ENCODE measurements at regions not wholly inside any gene's neighbourhood (a gene's known extent, or its start where the extent isn't known, plus 50 kb on each side); places are given as distances from the start of the nearest gene placed in this dataset.

DNA sequence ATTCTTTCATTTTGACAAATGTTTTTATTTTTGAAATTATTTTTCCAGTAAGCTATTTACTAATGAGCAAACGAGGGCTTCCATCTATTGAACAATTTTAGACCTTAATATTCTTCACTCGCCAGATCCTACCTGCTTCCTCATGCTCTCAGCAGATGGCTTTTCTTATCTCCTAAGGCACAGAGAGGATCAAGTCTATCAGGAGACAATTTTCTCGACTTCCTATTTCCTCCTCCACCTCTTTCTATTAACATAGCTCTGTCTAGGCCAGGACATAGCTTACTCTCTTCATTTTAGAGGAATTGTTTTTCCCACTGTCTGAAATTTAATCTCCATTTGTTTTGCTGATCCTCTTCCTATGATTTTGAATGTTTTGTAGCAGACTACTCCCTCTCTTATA, 87.0 kb upstream of the MAN1A1 start:
- Histone ChIP-seq H2AK9ac (replicated peaks; ENCODE audit: low read depth, low read length, poor library complexity) (no peak overlapping the region), H3K27me3 (ENCODE audit: control insufficient read depth, insufficient read depth, low read length) (no peaks in the 10 kb centered on the region), H2AFZ (replicated peaks; ENCODE audit: low read length, poor library complexity) (no peak overlapping the region), H2AK5ac (ENCODE audit: low read depth, low read length) (no peak overlapping the region), H3K4me1 (ENCODE audit: control insufficient read depth, insufficient read depth, low read length) (no peaks in the 10 kb centered on the region), H3K23ac (ENCODE audit: low read depth, low read length) (no peak overlapping the region), H2BK120ac (ENCODE audit: low read depth, low read length) (no peak overlapping the region), H3K18ac (ENCODE audit: low read depth, low read length) (no peak overlapping the region), H3K4me3 (ENCODE audit: insufficient read depth, low read depth, low read length) (no peak overlapping the region), H4K91ac (ENCODE audit: insufficient read depth, low read depth, low read length) (no peak overlapping the region), H2BK15ac (ENCODE audit: low read depth, low read length) (no peak overlapping the region), H2BK5ac (ENCODE audit: low read depth, low read length, poor library complexity, severe bottlenecking) (no peak overlapping the region), H3K4me2 (ENCODE audit: low read depth, low read length) (no peak overlapping the region), H4K5ac (ENCODE audit: low read depth, low read length) (no peak overlapping the region), H2BK20ac (ENCODE audit: low read depth, low read length) (no peak overlapping the region), H3K56ac (ENCODE audit: extremely low read depth, insufficient read depth, low read length) (no peak overlapping the region), H4K8ac (ENCODE audit: low read depth in 2 of 2, low read length in 2 of 2) (no peak overlapping the region), H3K9ac (ENCODE audit: low read depth, low read length) (no peak overlapping the region), H4K20me1 (ENCODE audit: insufficient read depth, low read length) (no peaks in the 10 kb centered on the region), H3K14ac (replicated peaks; ENCODE audit: low read depth, low read length) (no peak overlapping the region), H3K79me1 (ENCODE audit: low read depth in 1 of 2, low read length in 2 of 2) (no peaks in the 10 kb centered on the region), H3K4ac (ENCODE audit: low read depth, low read length) (no peak overlapping the region), H3K36me3 (ENCODE audit: control insufficient read depth, insufficient read depth, low read length) (no peaks in the 10 kb centered on the region), H3K27ac (ENCODE audit: insufficient read depth, low read length) (no peak overlapping the region), H3K9me3 (ENCODE audit: control insufficient read depth, insufficient read depth, low read length) (no peaks in the 10 kb centered on the region), H3K9me1 (ENCODE audit: insufficient read depth, low read length) (no peaks in the 10 kb centered on the region)
- ATAC-seq (ENCODE audit: low read depth) (no peak), DNase-seq (no peak)
- in situ Hi-C loops (cut with MboI; ENCODE audit: low sequenced_read_pairs) (no loop called here), intact Hi-C loops (cut with micrococcal nuclease) (no loop called here), dilution Hi-C loops (cut with HindIII; ENCODE audit: low sequenced_read_pairs, unreplicated experiment) (no loop called here)
- POLR2A ChIA-PET (ENCODE audit: unreplicated experiment) = no interaction called here
- WGBS, 2 experiments (ENCODE audit: extremely low coverage in 2 of 2, insufficient read length in 1 of 2) = no CpG with 5 or more reads among the region's 3 CpGs
- CTCF ChIA-PET = no interaction called here
- TF ChIP-seq BHLHE40 (IDR thresholded peaks at IDR 0.05; ENCODE audit: low read depth, low read length) = no peak
- TF ChIP-seq CHD1 (IDR thresholded peaks at IDR 0.05; ENCODE audit: low read depth, low read length) = no peak
- TF ChIP-seq, protein P1, sequence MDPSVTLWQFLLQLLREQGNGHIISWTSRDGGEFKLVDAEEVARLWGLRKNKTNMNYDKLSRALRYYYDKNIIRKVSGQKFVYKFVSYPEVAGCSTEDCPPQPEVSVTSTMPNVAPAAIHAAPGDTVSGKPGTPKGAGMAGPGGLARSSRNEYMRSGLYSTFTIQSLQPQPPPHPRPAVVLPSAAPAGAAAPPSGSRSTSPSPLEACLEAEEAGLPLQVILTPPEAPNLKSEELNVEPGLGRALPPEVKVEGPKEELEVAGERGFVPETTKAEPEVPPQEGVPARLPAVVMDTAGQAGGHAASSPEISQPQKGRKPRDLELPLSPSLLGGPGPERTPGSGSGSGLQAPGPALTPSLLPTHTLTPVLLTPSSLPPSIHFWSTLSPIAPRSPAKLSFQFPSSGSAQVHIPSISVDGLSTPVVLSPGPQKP (IDR thresholded peaks at IDR 0.05; ENCODE audit: borderline replicate concordance, low read depth, low read length) = no peak
- TF ChIP-seq POLR2A (IDR thresholded peaks at IDR 0.05; ENCODE audit: low read depth, low read length) = no peak
- no peak for TF ChIP-seq RFX5 (IDR thresholded peaks at IDR 0.05; ENCODE audit: low read depth, low read length)
- no peak for TF ChIP-seq MAZ (IDR thresholded peaks at IDR 0.05; ENCODE audit: borderline replicate concordance, low read depth, low read length)
- no peak for TF ChIP-seq SMC3 (IDR thresholded peaks at IDR 0.05; ENCODE audit: low read depth, low read length)
- no peak for TF ChIP-seq NFE2L2 (IDR thresholded peaks at IDR 0.05; ENCODE audit: low read depth, low read length)
- no peak for TF ChIP-seq RCOR1 (IDR thresholded peaks at IDR 0.05; ENCODE audit: insufficient replicate concordance, low read length)
- TF ChIP-seq, protein P2, sequence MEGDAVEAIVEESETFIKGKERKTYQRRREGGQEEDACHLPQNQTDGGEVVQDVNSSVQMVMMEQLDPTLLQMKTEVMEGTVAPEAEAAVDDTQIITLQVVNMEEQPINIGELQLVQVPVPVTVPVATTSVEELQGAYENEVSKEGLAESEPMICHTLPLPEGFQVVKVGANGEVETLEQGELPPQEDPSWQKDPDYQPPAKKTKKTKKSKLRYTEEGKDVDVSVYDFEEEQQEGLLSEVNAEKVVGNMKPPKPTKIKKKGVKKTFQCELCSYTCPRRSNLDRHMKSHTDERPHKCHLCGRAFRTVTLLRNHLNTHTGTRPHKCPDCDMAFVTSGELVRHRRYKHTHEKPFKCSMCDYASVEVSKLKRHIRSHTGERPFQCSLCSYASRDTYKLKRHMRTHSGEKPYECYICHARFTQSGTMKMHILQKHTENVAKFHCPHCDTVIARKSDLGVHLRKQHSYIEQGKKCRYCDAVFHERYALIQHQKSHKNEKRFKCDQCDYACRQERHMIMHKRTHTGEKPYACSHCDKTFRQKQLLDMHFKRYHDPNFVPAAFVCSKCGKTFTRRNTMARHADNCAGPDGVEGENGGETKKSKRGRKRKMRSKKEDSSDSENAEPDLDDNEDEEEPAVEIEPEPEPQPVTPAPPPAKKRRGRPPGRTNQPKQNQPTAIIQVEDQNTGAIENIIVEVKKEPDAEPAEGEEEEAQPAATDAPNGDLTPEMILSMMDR (conservative IDR thresholded peaks at IDR 0.05; ENCODE audit: low read depth, low read length) = no peak
- TF ChIP-seq CEBPB (IDR thresholded peaks at IDR 0.05; ENCODE audit: low read depth, low read length) = no peak
- TF ChIP-seq, protein P3, sequence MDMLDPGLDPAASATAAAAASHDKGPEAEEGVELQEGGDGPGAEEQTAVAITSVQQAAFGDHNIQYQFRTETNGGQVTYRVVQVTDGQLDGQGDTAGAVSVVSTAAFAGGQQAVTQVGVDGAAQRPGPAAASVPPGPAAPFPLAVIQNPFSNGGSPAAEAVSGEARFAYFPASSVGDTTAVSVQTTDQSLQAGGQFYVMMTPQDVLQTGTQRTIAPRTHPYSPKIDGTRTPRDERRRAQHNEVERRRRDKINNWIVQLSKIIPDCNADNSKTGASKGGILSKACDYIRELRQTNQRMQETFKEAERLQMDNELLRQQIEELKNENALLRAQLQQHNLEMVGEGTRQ (IDR thresholded peaks at IDR 0.05; ENCODE audit: low read depth, low read length) = no peak
- TF ChIP-seq MAFK (IDR thresholded peaks at IDR 0.05; ENCODE audit: low read depth, low read length) = no peak
- TF ChIP-seq MXI1 (IDR thresholded peaks at IDR 0.05; ENCODE audit: borderline replicate concordance, low read depth, low read length) = no peak
- BruUV-seq (replicated peaks) = no TSS peak

All from IMR-90 (cell line).